Testis (tissue), 2 donors: ENCODE measurements at regions not wholly inside any gene's neighbourhood (a gene's known extent, or its start where the extent isn't known, plus 50 kb on each side); places are given as distances from the start of the nearest gene placed in this dataset.

ENCODE experiments used
- DNase-seq: peaks from one replicate; pipeline ENCODE4 v3.0.0-alpha.2; 2019
- H3K27ac ChIP-seq, 2 donors: fragments of 200-600 bp; sonication (generic); one replicate each; pipeline ENCODE4 v1.5.1; 2019
- H3K27me3 ChIP-seq: fragments of 200-600 bp; sonication (generic); one replicate; pipeline ENCODE4 v1.5.1; 2019
- H3K36me3 ChIP-seq: fragments of 200-600 bp; sonication (generic); one replicate; pipeline ENCODE4 v1.5.1; 2017; ENCODE audit warnings: low read depth; ENCODE audit errors: missing control alignments
- H3K4me1 ChIP-seq: fragments of 200-600 bp; sonication (generic); one replicate; pipeline ENCODE4 v1.5.1; 2019
- H3K4me3 ChIP-seq, 2 donors: fragments of 200-600 bp; sonication (generic); one replicate each; pipeline ENCODE4 v1.5.1; 2017 to 2019
- H3K9me3 ChIP-seq: fragments of 200-600 bp; sonication (generic); one replicate; pipeline ENCODE4 v1.5.1; 2017
- POLR2A ChIP-seq: fragments of 450-650 bp; IDR thresholded peaks from one replicate; pipeline ENCODE4 v1.6.1; 2017; ENCODE audit warnings: antibody characterized with exemption, mild to moderate bottlenecking, moderate library complexity
- WGBS, 2 donors: methylation state at CpG; one replicate each; pipeline ENCODE4 v1.1.5; 2018; 5-methylcytosine and 5-hydroxymethylcytosine counted together
- intact Hi-C: fragments of 100-400 bp; cut with DNase I; formaldehyde crosslinking; loops from one replicate; pipeline ENCODE4 v1.15.1; 2023; ENCODE audit warnings: low total_unique reads
- TF ChIP-seq, protein P1 (sequence below), 3 experiments: fragments of 450-650 bp in 2 of 3; fragments of 200-600 bp in 1 of 3; sonication (generic) in 1 of 3; IDR thresholded peaks; one replicate each; pipeline ENCODE4 v1.5.1; 2016 to 2019; ENCODE audit warnings: antibody characterized with exemption in 3 of 3, mild to moderate bottlenecking in 2 of 3, moderate library complexity in 1 of 3

DNA sequence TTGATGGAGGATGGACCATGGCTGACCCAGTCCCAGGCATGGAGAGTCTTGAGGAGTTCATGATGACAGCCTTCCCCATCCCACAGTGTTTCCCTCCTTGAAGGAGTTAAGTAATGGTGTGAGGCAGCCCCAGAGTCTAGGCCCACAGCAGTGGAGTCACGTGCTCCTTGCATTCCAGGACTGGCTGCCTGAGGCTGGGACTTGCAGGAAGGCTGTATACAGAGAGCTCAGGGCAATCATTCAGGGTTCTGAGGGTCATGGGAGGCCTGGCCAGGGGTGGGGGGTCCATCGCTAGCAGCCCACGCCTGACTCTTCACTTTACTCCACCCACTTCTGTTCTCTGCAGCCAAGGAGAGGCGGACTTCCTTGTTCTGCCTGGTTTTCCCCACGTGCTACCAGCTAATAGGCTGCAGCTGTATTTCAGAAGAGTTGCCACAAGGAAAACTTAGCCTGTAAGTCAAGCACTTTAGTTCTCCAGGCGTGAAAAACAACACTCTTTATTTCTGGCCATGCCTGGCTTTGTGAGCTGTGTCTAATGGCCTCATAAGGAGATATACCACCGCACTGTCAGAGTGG lies 272.5 kb downstream of the DHX35 start:
- Histone ChIP-seq H3K27ac (no peak overlapping the region), H3K36me3 (no peaks in the 10 kb centered on the region), H3K4me3 (no peak overlapping the region), H3K27me3 (no peaks in the 10 kb centered on the region), H3K9me3 (no peaks in the 10 kb centered on the region), H3K4me1 (no peaks in the 10 kb centered on the region)
- TF ChIP-seq, protein P1, sequence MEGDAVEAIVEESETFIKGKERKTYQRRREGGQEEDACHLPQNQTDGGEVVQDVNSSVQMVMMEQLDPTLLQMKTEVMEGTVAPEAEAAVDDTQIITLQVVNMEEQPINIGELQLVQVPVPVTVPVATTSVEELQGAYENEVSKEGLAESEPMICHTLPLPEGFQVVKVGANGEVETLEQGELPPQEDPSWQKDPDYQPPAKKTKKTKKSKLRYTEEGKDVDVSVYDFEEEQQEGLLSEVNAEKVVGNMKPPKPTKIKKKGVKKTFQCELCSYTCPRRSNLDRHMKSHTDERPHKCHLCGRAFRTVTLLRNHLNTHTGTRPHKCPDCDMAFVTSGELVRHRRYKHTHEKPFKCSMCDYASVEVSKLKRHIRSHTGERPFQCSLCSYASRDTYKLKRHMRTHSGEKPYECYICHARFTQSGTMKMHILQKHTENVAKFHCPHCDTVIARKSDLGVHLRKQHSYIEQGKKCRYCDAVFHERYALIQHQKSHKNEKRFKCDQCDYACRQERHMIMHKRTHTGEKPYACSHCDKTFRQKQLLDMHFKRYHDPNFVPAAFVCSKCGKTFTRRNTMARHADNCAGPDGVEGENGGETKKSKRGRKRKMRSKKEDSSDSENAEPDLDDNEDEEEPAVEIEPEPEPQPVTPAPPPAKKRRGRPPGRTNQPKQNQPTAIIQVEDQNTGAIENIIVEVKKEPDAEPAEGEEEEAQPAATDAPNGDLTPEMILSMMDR (IDR thresholded peaks at IDR 0.05): no peak
- TF ChIP-seq POLR2A: no peak
- intact Hi-C loops: no loop called here
- WGBS, 2 donors: 43 to 65% methylated on average over 5 to 7 of the region's 7 CpGs
- DNase-seq: no peak

DNA sequence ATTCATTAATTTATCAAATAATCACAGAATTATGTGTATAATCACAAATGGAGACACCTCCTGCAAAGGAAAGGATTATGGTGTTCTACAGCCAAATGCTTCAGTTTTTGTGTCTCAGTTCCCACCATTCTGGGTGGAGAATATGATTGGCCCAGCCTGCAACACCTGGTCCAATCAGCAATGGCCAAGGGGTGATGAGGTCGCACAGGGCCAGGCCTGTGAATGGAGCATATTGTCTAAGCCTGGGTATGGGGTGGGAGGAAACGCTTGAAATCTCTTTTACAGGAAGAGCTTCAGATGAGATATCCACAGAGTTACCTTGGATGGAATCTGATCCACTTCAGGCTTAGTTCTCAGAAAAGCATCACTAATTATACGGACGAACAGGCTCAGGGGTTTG lies 271.6 kb downstream of the DHX35 start:
- Histone ChIP-seq H3K36me3 (no peaks in the 10 kb centered on the region), H3K4me1 (no peaks in the 10 kb centered on the region), H3K9me3 (no peaks in the 10 kb centered on the region), H3K27me3 (no peaks in the 10 kb centered on the region), H3K27ac (no peak overlapping the region), H3K4me3 (no peak overlapping the region)
- intact Hi-C loops: no loop called here
- 87 to 93% methylated on average over 4 of the region's 4 CpGs for WGBS, 2 donors
- DNase-seq: no peak
- TF ChIP-seq, protein P1 (IDR thresholded peaks at IDR 0.05): no peak
- no peak for TF ChIP-seq POLR2A

DNA sequence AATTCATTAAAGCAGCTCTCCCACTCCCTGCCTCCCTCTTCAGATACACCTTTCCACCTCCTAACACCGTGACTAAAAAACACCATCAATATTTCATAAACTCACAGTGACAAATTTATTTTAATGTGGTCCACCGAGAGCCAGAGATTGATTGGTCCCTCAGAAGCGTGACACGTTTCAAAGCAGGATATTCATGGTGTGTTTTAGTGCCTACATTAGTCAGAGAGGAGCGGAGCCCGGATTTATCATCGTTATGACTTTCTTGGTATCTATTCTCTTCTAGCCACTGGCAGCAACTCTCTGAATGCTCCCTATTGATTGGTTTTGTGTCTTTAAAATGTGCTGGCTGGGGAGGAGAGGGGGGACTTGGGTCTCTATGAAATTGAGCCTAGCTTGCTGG lies 265.3 kb downstream of the DHX35 start:
- Histone ChIP-seq H3K27me3 (no peaks in the 10 kb centered on the region), H3K27ac (no peak overlapping the region), H3K4me3 (no peak overlapping the region), H3K36me3 (no peaks in the 10 kb centered on the region), H3K9me3 (no peaks in the 10 kb centered on the region), H3K4me1 (no peaks in the 10 kb centered on the region)
- intact Hi-C loops: no loop called here
- 74 to 80% methylated on average over 7 of the region's 7 CpGs for WGBS, 2 donors
- TF ChIP-seq POLR2A: no peak
- TF ChIP-seq, protein P1 (IDR thresholded peaks at IDR 0.05): no peak
- no peak for DNase-seq

DNA sequence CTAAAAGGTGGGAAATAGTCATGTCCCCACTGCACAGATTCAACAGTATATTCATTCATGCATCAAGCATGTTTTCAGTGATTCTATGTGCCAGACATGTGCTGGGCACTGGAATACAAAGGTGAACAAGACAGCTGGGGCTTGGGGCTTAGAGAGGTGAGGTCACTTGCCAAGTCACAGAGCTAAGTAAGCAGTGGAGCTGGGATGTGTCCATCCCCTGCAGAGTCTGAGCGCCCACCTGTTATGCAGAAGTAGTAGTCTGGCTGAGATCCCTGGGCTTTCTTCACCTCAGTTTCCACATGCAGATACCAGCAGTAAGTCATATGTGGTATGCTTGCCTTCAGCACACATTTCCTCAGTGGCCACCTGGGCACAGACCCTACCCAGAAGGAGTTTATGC lies 263.8 kb downstream of the DHX35 start:
- H3K9me3 ChIP-seq: no peaks in the 10 kb centered on the region
- no peak for DNase-seq
- no peak overlapping the region for H3K27ac ChIP-seq
- no peaks in the 10 kb centered on the region for H3K36me3 ChIP-seq
- 100% methylated on average over 1 of the region's 1 CpG; no CpG with 5 or more reads in 1 of the 2 donors for WGBS, 2 donors
- H3K4me1 ChIP-seq: no peaks in the 10 kb centered on the region
- intact Hi-C loops: no loop called here
- TF ChIP-seq POLR2A: no peak
- TF ChIP-seq, protein P1 (IDR thresholded peaks at IDR 0.05): no peak
- no peaks in the 10 kb centered on the region for H3K27me3 ChIP-seq
- no peak overlapping the region for H3K4me3 ChIP-seq

DNA sequence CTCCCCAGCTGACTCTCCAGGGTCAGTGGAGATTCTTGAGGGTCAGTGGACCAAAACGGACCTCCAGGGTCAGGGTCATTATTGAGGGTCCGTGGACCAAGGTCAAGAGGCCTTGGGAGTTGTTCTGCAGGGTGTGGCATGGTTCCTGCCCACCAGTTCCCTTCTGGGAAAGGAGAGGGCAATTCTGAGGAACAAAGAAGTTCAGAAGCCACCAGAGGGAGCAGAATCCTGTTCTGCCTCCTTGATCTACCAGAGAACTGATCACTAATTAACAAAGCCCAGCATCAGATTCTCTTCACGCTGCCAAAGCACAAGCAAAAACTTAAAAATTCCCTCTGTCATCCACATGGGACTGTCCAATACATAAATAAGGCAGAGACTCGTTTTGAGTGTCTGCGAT lies 263.4 kb downstream of the DHX35 start:
- Histone ChIP-seq H3K27me3 (no peaks in the 10 kb centered on the region), H3K27ac (no peak overlapping the region), H3K4me1 (no peaks in the 10 kb centered on the region), H3K9me3 (no peaks in the 10 kb centered on the region), H3K4me3 (no peak overlapping the region), H3K36me3 (no peaks in the 10 kb centered on the region)
- no peak for DNase-seq
- no peak for TF ChIP-seq POLR2A
- TF ChIP-seq, protein P1 (IDR thresholded peaks at IDR 0.05): no peak
- WGBS, 2 donors: 60% methylated on average over 5 of the region's 5 CpGs
- intact Hi-C loops: no loop called here
